ENCODE measurements at regions not wholly inside any gene's neighbourhood (a gene's known extent, or its start where the extent isn't known, plus 50 kb on each side); places are given as distances from the start of the nearest gene placed in this dataset.

- no peak for TF ChIP-seq CTCF (IDR thresholded peaks at IDR 0.05)
- no peak for TF ChIP-seq POLR2A (IDR thresholded peaks at IDR 0.05)
These were observed 98.5 kb upstream of the CCDC80 start for GRCh38 chr3:112739252-112739965.

Measured in Peyer's patch (tissue), 4 donors.